Activated B cell treated with CpG ODN at 0.5 μM for 24 hours (primary cell): ENCODE measurements at regions not wholly inside any gene's neighbourhood (a gene's known extent, or its start where the extent isn't known, plus 50 kb on each side); places are given as distances from the start of the nearest gene placed in this dataset.

Experiments
- ATAC-seq: fragments of 200-7000 bp; cut with Tn5 transposase; one replicate; pipeline ENCODE4 v1.10.0; 2021; ENCODE audit warnings: low read depth, mild to moderate bottlenecking, moderate library complexity
- CTCF ChIA-PET: fragments of 350-600 bp; sonication (Branson Sonifier 250); formaldehyde crosslinking; loops from one replicate; lab custom pipeline; 2021; ENCODE audit warnings: antibody characterized with exemption; lab: Charles Lee
- POLR2A ChIA-PET: fragments of 350-600 bp; sonication (Branson Sonifier 250); formaldehyde crosslinking; loops from one replicate; lab custom pipeline; 2021; ENCODE audit warnings: antibody characterized with exemption; lab: Charles Lee
- DNase-seq: peaks from one replicate; pipeline ENCODE4 v3.0.0; 2022
- H3K27ac Mint-ChIP-seq: one replicate; pipeline ENCODE4 v1.8.0; 2020; ENCODE audit warnings: mixed read lengths
- H3K27me3 Mint-ChIP-seq: one replicate; pipeline ENCODE4 v1.8.0; 2021; ENCODE audit warnings: mixed read lengths
- H3K36me3 Mint-ChIP-seq: one replicate; pipeline ENCODE4 v1.8.0; 2021; ENCODE audit warnings: low read depth, mixed read lengths
- H3K4me1 Mint-ChIP-seq: one replicate; pipeline ENCODE4 v1.8.0; 2021; ENCODE audit warnings: mixed read lengths
- H3K4me3 Mint-ChIP-seq: one replicate; pipeline ENCODE4 v1.8.0; 2020; ENCODE audit warnings: mild to moderate bottlenecking, mixed read lengths
- H3K9me3 Mint-ChIP-seq: one replicate; pipeline ENCODE4 v1.8.0; 2020; ENCODE audit warnings: mixed read lengths
- intact Hi-C: fragments of 100-400 bp; cut with micrococcal nuclease; formaldehyde crosslinking; loops from one replicate; pipeline ENCODE4 v1.15.1; 2024
- TF ChIP-seq, protein P1 (sequence below): fragments of 200-600 bp; IDR thresholded peaks from one replicate; pipeline ENCODE4 v1.8.0; 2022; ENCODE audit warnings: antibody characterized with exemption, mild to moderate bottlenecking

GRCh38 chr11:91912322-91912721 lies 312.3 kb upstream of the FAT3 start:
- Mint-ChIP-seq H3K27ac (no peak overlapping the region), H3K9me3 (peaks cover 7% of the 10 kb centered on the region), H3K27me3 (no peaks in the 10 kb centered on the region), H3K4me3 (no peak overlapping the region), H3K4me1 (no peaks in the 10 kb centered on the region), H3K36me3 (no peaks in the 10 kb centered on the region)
- ChIA-PET CTCF (no interaction called here), POLR2A (no interaction called here)
- TF ChIP-seq, protein P1, sequence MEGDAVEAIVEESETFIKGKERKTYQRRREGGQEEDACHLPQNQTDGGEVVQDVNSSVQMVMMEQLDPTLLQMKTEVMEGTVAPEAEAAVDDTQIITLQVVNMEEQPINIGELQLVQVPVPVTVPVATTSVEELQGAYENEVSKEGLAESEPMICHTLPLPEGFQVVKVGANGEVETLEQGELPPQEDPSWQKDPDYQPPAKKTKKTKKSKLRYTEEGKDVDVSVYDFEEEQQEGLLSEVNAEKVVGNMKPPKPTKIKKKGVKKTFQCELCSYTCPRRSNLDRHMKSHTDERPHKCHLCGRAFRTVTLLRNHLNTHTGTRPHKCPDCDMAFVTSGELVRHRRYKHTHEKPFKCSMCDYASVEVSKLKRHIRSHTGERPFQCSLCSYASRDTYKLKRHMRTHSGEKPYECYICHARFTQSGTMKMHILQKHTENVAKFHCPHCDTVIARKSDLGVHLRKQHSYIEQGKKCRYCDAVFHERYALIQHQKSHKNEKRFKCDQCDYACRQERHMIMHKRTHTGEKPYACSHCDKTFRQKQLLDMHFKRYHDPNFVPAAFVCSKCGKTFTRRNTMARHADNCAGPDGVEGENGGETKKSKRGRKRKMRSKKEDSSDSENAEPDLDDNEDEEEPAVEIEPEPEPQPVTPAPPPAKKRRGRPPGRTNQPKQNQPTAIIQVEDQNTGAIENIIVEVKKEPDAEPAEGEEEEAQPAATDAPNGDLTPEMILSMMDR, result no peak
- ATAC-seq (no peak), DNase-seq (no peak)
- intact Hi-C loops, result no loop called here

DNA sequence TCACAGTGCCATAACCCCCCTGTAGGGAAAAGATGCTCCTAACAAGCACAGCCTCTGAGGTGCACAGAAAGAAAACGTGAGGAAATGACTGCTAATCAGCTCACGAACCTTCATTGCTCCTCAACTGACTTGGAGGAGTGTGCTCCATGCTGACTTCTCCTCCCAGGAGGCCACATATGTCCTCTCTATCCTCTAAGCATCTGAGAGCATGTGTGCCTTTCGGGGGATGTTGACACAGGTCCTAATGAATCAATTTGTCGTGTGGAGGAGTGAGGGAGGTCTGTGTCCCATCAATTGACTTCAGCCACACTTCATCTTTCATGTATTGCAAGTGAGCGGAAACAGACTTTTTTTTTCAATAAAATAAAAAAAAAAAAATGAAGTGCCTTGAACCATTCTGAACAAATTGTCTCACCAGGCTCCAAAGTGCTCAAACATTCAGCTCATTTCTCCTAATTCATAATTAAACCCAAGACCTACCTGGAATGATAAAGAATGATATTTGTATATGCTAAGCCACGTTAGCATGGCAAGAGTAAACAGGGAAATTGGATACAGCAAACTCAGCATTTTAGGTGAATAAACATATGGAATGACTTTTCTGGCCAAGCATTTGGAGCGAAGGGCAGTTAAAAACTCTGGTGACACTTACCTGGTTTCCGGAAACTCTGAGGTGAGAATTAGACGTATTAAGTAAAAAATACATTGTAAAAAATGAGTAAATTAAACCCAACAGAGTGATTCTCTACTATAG lies 317.6 kb upstream of the FAT3 start:
- H3K9me3 Mint-ChIP-seq, result peaks cover 3% of the 10 kb centered on the region
- ChIA-PET CTCF (no interaction called here), POLR2A (no interaction called here)
- H3K4me3 Mint-ChIP-seq, result no peak overlapping the region
- ATAC-seq (no peak), DNase-seq (no peak)
- no peaks in the 10 kb centered on the region for H3K36me3 Mint-ChIP-seq
- no peaks in the 10 kb centered on the region for H3K4me1 Mint-ChIP-seq
- H3K27ac Mint-ChIP-seq, result no peak overlapping the region
- H3K27me3 Mint-ChIP-seq, result no peaks in the 10 kb centered on the region
- intact Hi-C loops, result no loop called here
- TF ChIP-seq, protein P1, result no peak

DNA sequence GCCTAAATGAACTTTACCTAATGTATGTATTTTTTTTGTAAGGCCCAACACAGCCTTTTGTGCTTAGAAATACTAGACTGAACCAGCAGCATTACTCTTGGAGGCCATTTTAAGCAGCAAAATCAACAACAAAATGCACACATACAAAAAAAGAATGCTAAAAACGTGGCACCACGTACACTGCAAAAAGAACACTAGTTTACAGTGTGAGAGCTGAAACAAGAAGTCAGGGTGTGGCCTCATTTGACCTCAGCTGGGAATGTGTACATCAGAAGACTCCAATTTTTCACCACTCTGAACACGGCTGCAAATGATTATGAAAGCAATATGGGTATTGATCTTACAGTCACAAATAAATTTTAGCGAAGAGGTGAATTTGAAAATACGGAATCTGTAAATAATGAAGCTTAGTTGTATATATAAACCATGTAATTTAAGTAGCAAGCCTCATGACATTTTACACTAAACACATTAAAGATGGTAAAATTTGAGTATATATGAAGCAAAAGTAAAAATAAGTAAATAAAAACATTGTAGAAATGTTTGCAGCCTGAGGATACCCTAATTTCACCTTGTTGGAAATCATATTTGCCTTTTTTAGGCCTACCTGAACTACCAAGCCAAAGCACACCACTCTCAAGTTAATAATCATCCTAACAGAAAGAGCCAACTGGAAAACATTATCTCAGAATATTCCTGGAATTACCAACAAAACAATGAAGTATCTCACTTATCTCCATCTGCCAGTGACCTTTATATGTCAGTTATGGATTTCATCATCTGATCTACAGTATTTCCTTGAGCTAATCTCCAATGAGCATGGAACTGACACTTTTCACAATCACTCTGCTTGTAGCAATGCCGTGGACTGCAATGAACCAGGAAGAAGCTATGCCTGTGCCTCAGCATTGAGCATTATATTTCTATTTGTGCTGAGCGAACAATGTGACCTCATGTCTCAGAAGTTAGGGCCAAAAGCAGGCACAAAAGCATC lies 319.5 kb upstream of the FAT3 start:
- ATAC-seq, result no peak
- H3K27ac Mint-ChIP-seq, result no peak overlapping the region

DNA sequence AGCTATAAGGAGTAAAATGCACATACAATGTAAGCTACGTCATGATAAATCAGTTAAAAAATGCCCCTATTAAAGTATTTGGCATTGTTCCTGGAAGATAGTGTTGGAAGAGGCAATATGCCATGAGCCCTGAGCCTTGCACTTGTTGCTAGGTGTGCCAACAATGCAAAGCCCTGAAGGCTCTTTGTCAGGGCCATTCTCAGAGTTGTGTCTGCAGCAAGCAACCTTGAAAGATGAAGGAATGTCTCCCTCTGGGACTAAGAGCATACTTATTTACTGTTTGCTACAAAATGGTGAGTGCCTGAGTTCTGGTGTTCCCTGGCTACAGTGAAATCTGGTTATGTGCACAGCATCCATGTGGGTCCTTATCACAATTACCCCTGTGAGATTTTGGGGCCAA lies 322.3 kb upstream of the FAT3 start:
- ATAC-seq (no peak), DNase-seq (no peak)
- TF ChIP-seq, protein P1, result no peak
- Mint-ChIP-seq H3K27me3 (no peaks in the 10 kb centered on the region), H3K27ac (no peak overlapping the region), H3K4me1 (no peaks in the 10 kb centered on the region), H3K9me3 (no peaks in the 10 kb centered on the region), H3K36me3 (no peaks in the 10 kb centered on the region), H3K4me3 (no peak overlapping the region)
- CTCF ChIA-PET, result no interaction called here
- intact Hi-C loops, result no loop called here
- POLR2A ChIA-PET, result no interaction called here

More for the DNA sequence above, 319.5 kb upstream of the FAT3 start:
- CTCF ChIA-PET, result no interaction called here
- POLR2A ChIA-PET, result no interaction called here
- Mint-ChIP-seq H3K27me3 (no peaks in the 10 kb centered on the region), H3K9me3 (peaks cover 3% of the 10 kb centered on the region), H3K36me3 (no peaks in the 10 kb centered on the region), H3K4me1 (no peaks in the 10 kb centered on the region), H3K4me3 (no peak overlapping the region)
- intact Hi-C loops, result no loop called here
- TF ChIP-seq, protein P1, result no peak
- DNase-seq, result no peak

DNA sequence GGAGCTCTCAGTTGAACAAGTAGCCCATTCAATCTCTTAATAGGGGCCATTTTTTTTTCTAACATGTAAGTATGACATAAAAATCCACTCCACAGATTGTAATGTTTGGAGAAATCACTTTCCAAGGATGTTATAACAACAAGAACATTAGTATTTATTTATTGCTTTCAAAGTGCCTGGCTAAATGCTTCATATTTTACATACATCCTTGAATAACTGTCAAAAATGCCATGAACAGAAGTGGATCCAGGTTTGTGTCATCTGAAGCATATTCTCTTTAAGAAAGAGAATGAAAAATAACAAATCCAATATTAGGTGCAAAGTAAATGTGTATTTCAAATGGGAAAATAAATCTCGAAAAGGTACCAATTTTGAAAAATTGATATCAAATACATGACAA lies 344.0 kb upstream of the FAT3 start:
- Mint-ChIP-seq H3K27ac (no peak overlapping the region), H3K36me3 (no peaks in the 10 kb centered on the region), H3K9me3 (peaks cover 2% of the 10 kb centered on the region), H3K4me3 (no peak overlapping the region), H3K4me1 (no peaks in the 10 kb centered on the region), H3K27me3 (no peaks in the 10 kb centered on the region)
- CTCF ChIA-PET, result no interaction called here
- DNase-seq (no peak), ATAC-seq (no peak)
- TF ChIP-seq, protein P1, result no peak
- POLR2A ChIA-PET, result no interaction called here
- intact Hi-C loops, result no loop called here
